HEK293 (cell line): ENCODE measurements at regions not wholly inside any gene's neighbourhood (a gene's known extent, or its start where the extent isn't known, plus 50 kb on each side); places are given as distances from the start of the nearest gene placed in this dataset.

Experiments
- ZBTB7A ChIP-seq: fragments of 450-650 bp; formaldehyde crosslinking; IDR thresholded peaks from 2 replicates; pipeline ENCODE4 v1.5.1; 2016; ENCODE audit warnings: low read depth, missing biosample characterization, missing genetic modification characterization
- ZNF302 ChIP-seq: fragments of 450-650 bp; formaldehyde crosslinking; IDR thresholded peaks from 2 replicates; pipeline ENCODE4 v1.5.1; 2016; ENCODE audit warnings: missing biosample characterization, missing genetic modification characterization, low read depth
- ZNF433 ChIP-seq: fragments of 450-650 bp; formaldehyde crosslinking; IDR thresholded peaks from 2 replicates; pipeline ENCODE4 v1.5.1; 2016; ENCODE audit warnings: missing biosample characterization, missing genetic modification characterization, low read depth
- ZNF560 ChIP-seq: fragments of 450-650 bp; formaldehyde crosslinking; IDR thresholded peaks from 2 replicates; pipeline ENCODE4 v1.5.1; 2017; ENCODE audit warnings: missing biosample characterization, missing genetic modification characterization, borderline replicate concordance
- ZNF792 ChIP-seq: fragments of 450-650 bp; formaldehyde crosslinking; IDR thresholded peaks from 2 replicates; pipeline ENCODE4 v1.5.1; 2016; ENCODE audit warnings: missing biosample characterization, missing genetic modification characterization
- TF ChIP-seq, protein P1 (sequence below): fragments of 450-650 bp; formaldehyde crosslinking; IDR thresholded peaks from 2 replicates; pipeline ENCODE4 v1.5.1; 2016; ENCODE audit warnings: missing biosample characterization, missing genetic modification characterization
- TF ChIP-seq, protein P2 (sequence below): fragments of 450-650 bp; formaldehyde crosslinking; IDR thresholded peaks from 2 replicates; pipeline ENCODE4 v1.5.1; 2016; ENCODE audit warnings: missing biosample characterization, missing genetic modification characterization
- TF ChIP-seq, protein P3 (sequence below): fragments of 450-650 bp; formaldehyde crosslinking; IDR thresholded peaks from 2 replicates; pipeline ENCODE4 v1.5.1; 2016; ENCODE audit warnings: missing biosample characterization, missing genetic modification characterization, borderline replicate concordance
- TF ChIP-seq, protein P4 (sequence below): fragments of 450-650 bp; formaldehyde crosslinking; IDR thresholded peaks from 2 replicates; pipeline ENCODE4 v1.5.1; 2016; ENCODE audit warnings: missing biosample characterization, missing genetic modification characterization, low read depth

DNA sequence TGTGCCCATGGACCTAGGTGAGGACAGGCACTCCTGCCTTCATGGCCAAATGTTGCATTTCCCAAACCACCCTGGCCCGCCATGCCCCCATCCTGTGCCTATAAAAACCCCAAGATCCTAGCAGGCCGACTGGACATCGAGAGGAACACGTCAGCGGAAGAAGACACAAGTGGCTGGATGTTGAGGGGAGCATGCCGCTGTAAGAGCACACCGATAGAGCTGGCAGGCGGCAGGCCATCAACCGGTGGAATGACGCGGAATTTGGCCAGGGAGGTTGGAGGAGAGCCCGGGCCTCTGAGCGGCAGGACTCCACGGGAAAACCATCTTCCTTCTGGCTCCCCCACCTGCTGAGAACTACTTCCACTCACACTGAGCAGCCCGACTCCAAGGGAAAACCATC is 361.1 kb upstream of the TMPRSS15 start:
- TF ChIP-seq, protein P1, sequence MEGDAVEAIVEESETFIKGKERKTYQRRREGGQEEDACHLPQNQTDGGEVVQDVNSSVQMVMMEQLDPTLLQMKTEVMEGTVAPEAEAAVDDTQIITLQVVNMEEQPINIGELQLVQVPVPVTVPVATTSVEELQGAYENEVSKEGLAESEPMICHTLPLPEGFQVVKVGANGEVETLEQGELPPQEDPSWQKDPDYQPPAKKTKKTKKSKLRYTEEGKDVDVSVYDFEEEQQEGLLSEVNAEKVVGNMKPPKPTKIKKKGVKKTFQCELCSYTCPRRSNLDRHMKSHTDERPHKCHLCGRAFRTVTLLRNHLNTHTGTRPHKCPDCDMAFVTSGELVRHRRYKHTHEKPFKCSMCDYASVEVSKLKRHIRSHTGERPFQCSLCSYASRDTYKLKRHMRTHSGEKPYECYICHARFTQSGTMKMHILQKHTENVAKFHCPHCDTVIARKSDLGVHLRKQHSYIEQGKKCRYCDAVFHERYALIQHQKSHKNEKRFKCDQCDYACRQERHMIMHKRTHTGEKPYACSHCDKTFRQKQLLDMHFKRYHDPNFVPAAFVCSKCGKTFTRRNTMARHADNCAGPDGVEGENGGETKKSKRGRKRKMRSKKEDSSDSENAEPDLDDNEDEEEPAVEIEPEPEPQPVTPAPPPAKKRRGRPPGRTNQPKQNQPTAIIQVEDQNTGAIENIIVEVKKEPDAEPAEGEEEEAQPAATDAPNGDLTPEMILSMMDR (tag by site-specific recombination), result no peak
- TF ChIP-seq, protein P2, sequence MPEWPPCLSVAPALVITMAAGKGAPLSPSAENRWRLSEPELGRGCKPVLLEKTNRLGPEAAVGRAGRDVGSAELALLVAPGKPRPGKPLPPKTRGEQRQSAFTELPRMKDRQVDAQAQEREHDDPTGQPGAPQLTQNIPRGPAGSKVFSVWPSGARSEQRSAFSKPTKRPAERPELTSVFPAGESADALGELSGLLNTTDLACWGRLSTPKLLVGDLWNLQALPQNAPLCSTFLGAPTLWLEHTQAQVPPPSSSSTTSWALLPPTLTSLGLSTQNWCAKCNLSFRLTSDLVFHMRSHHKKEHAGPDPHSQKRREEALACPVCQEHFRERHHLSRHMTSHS (tag by site-specific recombination), result no peak
- no peak for TF ChIP-seq ZBTB7A (tag by site-specific recombination)
- no peak for TF ChIP-seq ZNF560 (tag by site-specific recombination)
- TF ChIP-seq, protein P3, sequence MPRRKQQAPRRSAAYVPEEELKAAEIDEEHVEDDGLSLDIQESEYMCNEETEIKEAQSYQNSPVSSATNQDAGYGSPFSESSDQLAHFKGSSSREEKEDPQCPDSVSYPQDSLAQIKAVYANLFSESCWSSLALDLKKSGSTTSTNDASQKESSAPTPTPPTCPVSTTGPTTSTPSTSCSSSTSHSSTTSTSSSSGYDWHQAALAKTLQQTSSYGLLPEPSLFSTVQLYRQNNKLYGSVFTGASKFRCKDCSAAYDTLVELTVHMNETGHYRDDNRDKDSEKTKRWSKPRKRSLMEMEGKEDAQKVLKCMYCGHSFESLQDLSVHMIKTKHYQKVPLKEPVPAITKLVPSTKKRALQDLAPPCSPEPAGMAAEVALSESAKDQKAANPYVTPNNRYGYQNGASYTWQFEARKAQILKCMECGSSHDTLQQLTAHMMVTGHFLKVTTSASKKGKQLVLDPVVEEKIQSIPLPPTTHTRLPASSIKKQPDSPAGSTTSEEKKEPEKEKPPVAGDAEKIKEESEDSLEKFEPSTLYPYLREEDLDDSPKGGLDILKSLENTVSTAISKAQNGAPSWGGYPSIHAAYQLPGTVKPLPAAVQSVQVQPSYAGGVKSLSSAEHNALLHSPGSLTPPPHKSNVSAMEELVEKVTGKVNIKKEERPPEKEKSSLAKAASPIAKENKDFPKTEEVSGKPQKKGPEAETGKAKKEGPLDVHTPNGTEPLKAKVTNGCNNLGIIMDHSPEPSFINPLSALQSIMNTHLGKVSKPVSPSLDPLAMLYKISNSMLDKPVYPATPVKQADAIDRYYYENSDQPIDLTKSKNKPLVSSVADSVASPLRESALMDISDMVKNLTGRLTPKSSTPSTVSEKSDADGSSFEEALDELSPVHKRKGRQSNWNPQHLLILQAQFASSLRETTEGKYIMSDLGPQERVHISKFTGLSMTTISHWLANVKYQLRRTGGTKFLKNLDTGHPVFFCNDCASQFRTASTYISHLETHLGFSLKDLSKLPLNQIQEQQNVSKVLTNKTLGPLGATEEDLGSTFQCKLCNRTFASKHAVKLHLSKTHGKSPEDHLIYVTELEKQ (tag by site-specific recombination), result no peak
- TF ChIP-seq ZNF302 (tag by site-specific recombination), result no peak
- no peak for TF ChIP-seq ZNF433 (tag by site-specific recombination)
- TF ChIP-seq ZNF792 (tag by site-specific recombination), result no peak
- TF ChIP-seq, protein P4, sequence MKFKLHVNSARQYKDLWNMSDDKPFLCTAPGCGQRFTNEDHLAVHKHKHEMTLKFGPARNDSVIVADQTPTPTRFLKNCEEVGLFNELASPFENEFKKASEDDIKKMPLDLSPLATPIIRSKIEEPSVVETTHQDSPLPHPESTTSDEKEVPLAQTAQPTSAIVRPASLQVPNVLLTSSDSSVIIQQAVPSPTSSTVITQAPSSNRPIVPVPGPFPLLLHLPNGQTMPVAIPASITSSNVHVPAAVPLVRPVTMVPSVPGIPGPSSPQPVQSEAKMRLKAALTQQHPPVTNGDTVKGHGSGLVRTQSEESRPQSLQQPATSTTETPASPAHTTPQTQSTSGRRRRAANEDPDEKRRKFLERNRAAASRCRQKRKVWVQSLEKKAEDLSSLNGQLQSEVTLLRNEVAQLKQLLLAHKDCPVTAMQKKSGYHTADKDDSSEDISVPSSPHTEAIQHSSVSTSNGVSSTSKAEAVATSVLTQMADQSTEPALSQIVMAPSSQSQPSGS (tag by site-specific recombination), result no peak
